ENCODE measurements at regions not wholly inside any gene's neighbourhood (a gene's known extent, or its start where the extent isn't known, plus 50 kb on each side); places are given as distances from the start of the nearest gene placed in this dataset.

GRCh38 chr1:57520743-57521515 lies 97.1 kb upstream of the DAB1 start:
- no peak for DNase-seq

GRCh38 chr1:57518496-57518895 lies 94.6 kb upstream of the DAB1 start:
- DNase-seq = no peak

- DNase-seq = no peak
Measured at GRCh38 chr1:57517587-57518374, 93.9 kb upstream of the DAB1 start.

- no peak for DNase-seq
Measured at GRCh38 chr1:57512386-57512785, 88.5 kb upstream of the DAB1 start.

GRCh38 chr1:57506941-57507340 lies 83.1 kb upstream of the DAB1 start:
- DNase-seq = no peak

- DNase-seq = no peak
Measured at GRCh38 chr1:57503337-57503736, 79.5 kb upstream of the DAB1 start.

- no peak for DNase-seq
Measured at GRCh38 chr1:57500136-57500830, 76.4 kb upstream of the DAB1 start.

- no peak for DNase-seq
Measured at GRCh38 chr1:57494530-57495079, 70.7 kb upstream of the DAB1 start.

GRCh38 chr1:57492586-57493226 lies 68.8 kb upstream of the DAB1 start:
- no peak for DNase-seq

GRCh38 chr1:57489358-57490036 lies 65.6 kb upstream of the DAB1 start:
- DNase-seq = no peak

- DNase-seq = no peak
Measured at GRCh38 chr1:57485643-57486042, 61.8 kb upstream of the DAB1 start.

GRCh38 chr1:57483954-57484353 lies 60.1 kb upstream of the DAB1 start:
- no peak for DNase-seq

- no peak for DNase-seq
Measured at GRCh38 chr1:57479471-57479870, 55.6 kb upstream of the DAB1 start.

GRCh38 chr1:57475366-57475765 lies 51.5 kb upstream of the DAB1 start:
- no peak for DNase-seq

GRCh38 chr1:57474137-57474750 lies 50.4 kb upstream of the DAB1 start:
- no peak for DNase-seq
